B cell (primary cell): ENCODE measurements at regions not wholly inside any gene's neighbourhood (a gene's known extent, or its start where the extent isn't known, plus 50 kb on each side); places are given as distances from the start of the nearest gene placed in this dataset.

Source experiments
- ATAC-seq: fragments of 200-7000 bp; cut with Tn5 transposase; one replicate; pipeline ENCODE4 v1.10.0; 2021; ENCODE audit warnings: low read depth, mild to moderate bottlenecking, moderate number of reproducible peaks, moderate library complexity
- CTCF ChIA-PET: fragments of 350-600 bp; sonication (Branson Sonifier 250); formaldehyde crosslinking; loops from one replicate; lab custom pipeline; 2021; ENCODE audit warnings: antibody characterized with exemption, inconsistent platforms; lab: Charles Lee
- POLR2A ChIA-PET: fragments of 350-600 bp; sonication (Branson Sonifier 250); formaldehyde crosslinking; loops from one replicate; lab custom pipeline; 2021; ENCODE audit warnings: antibody characterized with exemption; lab: Charles Lee
- DNase-seq: peaks from one replicate; pipeline ENCODE4 v3.0.0; 2013
- H2AFZ ChIP-seq: 2 replicates; pipeline ENCODE4 v1.6.1; 2012; ENCODE audit warnings: mild to moderate bottlenecking, low read depth, low read length; ENCODE audit not compliant: insufficient read depth, poor library complexity, severe bottlenecking
- H3K27ac ChIP-seq, 2 donors: 1 replicate in 1 of 2; 2 replicates in 1 of 2; pipeline ENCODE4 v1.5.1; 2012 to 2013; ENCODE audit warnings: low read length in 2 of 2, mild to moderate bottlenecking in 2 of 2, moderate library complexity in 1 of 2
- H3K27me3 ChIP-seq, 4 experiments: fragments of 200-600 bp in 1 of 4; sonication (generic) in 1 of 4; replicated peaks in 1 of 4; 1 replicate in 2 of 4; 2 replicates in 2 of 4; pipeline versions ENCODE4 v1.6.1 to v1.7.0; 2013 to 2016; ENCODE audit warnings: low read length in 3 of 4, mild to moderate bottlenecking in 2 of 4, mixed read lengths in 1 of 4, moderate library complexity in 1 of 4; ENCODE audit not compliant: insufficient read depth in 4 of 4, control insufficient read depth in 3 of 4; ENCODE audit errors: control extremely low read depth in 1 of 4
- H3K36me3 ChIP-seq, 2 experiments: replicated peaks in 1 of 2; 1 replicate in 1 of 2; 2 replicates in 1 of 2; pipeline versions ENCODE4 v1.6.1 to v1.7.1; 2013; ENCODE audit warnings: low read length in 1 of 2; ENCODE audit not compliant: insufficient read depth in 2 of 2, control insufficient read depth in 1 of 2; ENCODE audit errors: control extremely low read depth in 1 of 2, extremely low read depth in 1 of 2
- H3K4me1 ChIP-seq, 2 donors: fragments of 200-600 bp in 1 of 2; sonication (generic) in 1 of 2; 1 replicate in 1 of 2; 2 replicates in 1 of 2; pipeline versions ENCODE4 v1.5.1 to v1.6.1; 2013 to 2017; ENCODE audit warnings: low read length in 2 of 2; ENCODE audit not compliant: control insufficient read depth in 2 of 2, insufficient read depth in 2 of 2
- H3K4me2 ChIP-seq: replicated peaks from 2 replicates; pipeline ENCODE3; 2012; ENCODE audit warnings: mild to moderate bottlenecking, low read depth, low read length; ENCODE audit not compliant: poor library complexity, severe bottlenecking
- H3K4me3 ChIP-seq, 5 experiments: fragments of 200-600 bp in 1 of 5; sonication (generic) in 1 of 5; 1 replicate in 3 of 5; 2 replicates in 2 of 5; pipeline versions ENCODE4 v1.5.1 to v1.7.0; 2011 to 2016; ENCODE audit warnings: low read length in 4 of 5, mild to moderate bottlenecking in 4 of 5, low read depth in 2 of 5, control low read depth in 1 of 5, moderate library complexity in 1 of 5; ENCODE audit not compliant: insufficient read depth in 1 of 5; ENCODE audit errors: control extremely low read depth in 1 of 5, extremely low read depth in 1 of 5
- H3K79me2 ChIP-seq: fragments of 200-600 bp; sonication (generic); one replicate; pipeline ENCODE4 v1.6.0; 2016; ENCODE audit warnings: low read length; ENCODE audit not compliant: control insufficient read depth, insufficient read depth
- H3K9ac ChIP-seq: fragments of 200-600 bp; sonication (generic); 2 replicates; pipeline ENCODE4 v1.6.1; 2017; ENCODE audit warnings: mild to moderate bottlenecking, low read length, moderate library complexity
- H3K9me3 ChIP-seq, 3 donors: one replicate each; pipeline versions ENCODE4 v1.6.1 to v1.7.1; 2013; ENCODE audit warnings: low read length in 2 of 3; ENCODE audit not compliant: control insufficient read depth in 2 of 3, insufficient read depth in 1 of 3; ENCODE audit errors: control extremely low read depth in 1 of 3
- H4K20me1 ChIP-seq: 2 replicates; pipeline ENCODE4 v1.6.0; 2012; ENCODE audit warnings: mild to moderate bottlenecking, low read length; ENCODE audit not compliant: insufficient read depth, control insufficient read depth, poor library complexity, severe bottlenecking
- H3K27ac Mint-ChIP-seq: one replicate; pipeline ENCODE4 v1.8.0; 2021; ENCODE audit warnings: mixed read lengths
- H3K27me3 Mint-ChIP-seq: one replicate; pipeline ENCODE4 v1.8.0; 2021; ENCODE audit warnings: mixed read lengths
- H3K4me1 Mint-ChIP-seq: one replicate; pipeline ENCODE4 v1.8.0; 2021; ENCODE audit warnings: mixed read lengths
- H3K4me3 Mint-ChIP-seq: one replicate; pipeline ENCODE4 v1.8.0; 2021; ENCODE audit warnings: mixed read lengths
- H3K9me3 Mint-ChIP-seq: one replicate; pipeline ENCODE4 v1.8.0; 2022; ENCODE audit warnings: mixed read lengths; ENCODE audit not compliant: insufficient read depth
- EZH2 ChIP-seq: IDR thresholded peaks from 2 replicates; pipeline ENCODE4 v1.6.1; 2012; ENCODE audit warnings: borderline replicate concordance, low read depth, mild to moderate bottlenecking, moderate library complexity, low read length; ENCODE audit not compliant: insufficient read depth, poor library complexity, severe bottlenecking
- WGBS: methylation state at CpG from one replicate; pipeline ENCODE4 v1.1.5; 2013; ENCODE audit warnings: missing lambda C conversion rate; ENCODE audit not compliant: insufficient coverage; 5-methylcytosine and 5-hydroxymethylcytosine counted together
- intact Hi-C: fragments of 100-400 bp; cut with micrococcal nuclease; formaldehyde crosslinking; loops from one replicate; pipeline ENCODE4 v1.10.0; 2022
- TF ChIP-seq, protein P1 (sequence below): fragments of 200-600 bp; IDR thresholded peaks from one replicate; pipeline ENCODE4 v1.8.0; 2022; ENCODE audit warnings: antibody characterized with exemption, mild to moderate bottlenecking

DNA sequence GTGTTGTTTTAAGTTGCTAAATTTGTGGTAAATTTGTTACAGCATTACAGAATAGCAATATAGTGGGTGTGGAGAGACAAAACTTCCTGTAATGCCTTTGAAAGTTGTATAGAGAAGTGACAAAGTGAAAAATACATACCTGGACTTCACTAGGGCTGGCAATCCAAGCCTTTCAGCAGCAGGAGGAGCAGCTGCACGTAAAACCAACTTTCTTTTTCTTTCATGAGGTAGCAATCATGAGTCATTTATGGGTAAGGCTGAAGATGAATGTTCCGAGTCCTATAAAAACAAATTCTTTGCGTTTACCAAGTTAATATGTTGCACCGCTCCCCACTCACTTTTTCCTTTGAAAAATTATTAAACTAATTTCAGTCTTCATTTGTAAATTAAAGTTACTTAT lies 1138.2 kb downstream of the TAF11L14 start:
- no peaks in the 10 kb centered on the region for H4K20me1 ChIP-seq
- POLR2A ChIA-PET = no interaction called here
- no peak overlapping the region for H3K9ac ChIP-seq
- Mint-ChIP-seq H3K4me3 (no peak overlapping the region), H3K27ac (no peak overlapping the region), H3K27me3 (no peaks in the 10 kb centered on the region), H3K4me1 (no peaks in the 10 kb centered on the region), H3K9me3 (no peaks in the 10 kb centered on the region)
- H3K4me2 ChIP-seq = no peak overlapping the region
- WGBS = no CpG with 5 or more reads among the region's 4 CpGs
- CTCF ChIA-PET = no interaction called here
- H3K79me2 ChIP-seq = no peaks in the 10 kb centered on the region
- no peak for TF ChIP-seq EZH2
- TF ChIP-seq, protein P1, sequence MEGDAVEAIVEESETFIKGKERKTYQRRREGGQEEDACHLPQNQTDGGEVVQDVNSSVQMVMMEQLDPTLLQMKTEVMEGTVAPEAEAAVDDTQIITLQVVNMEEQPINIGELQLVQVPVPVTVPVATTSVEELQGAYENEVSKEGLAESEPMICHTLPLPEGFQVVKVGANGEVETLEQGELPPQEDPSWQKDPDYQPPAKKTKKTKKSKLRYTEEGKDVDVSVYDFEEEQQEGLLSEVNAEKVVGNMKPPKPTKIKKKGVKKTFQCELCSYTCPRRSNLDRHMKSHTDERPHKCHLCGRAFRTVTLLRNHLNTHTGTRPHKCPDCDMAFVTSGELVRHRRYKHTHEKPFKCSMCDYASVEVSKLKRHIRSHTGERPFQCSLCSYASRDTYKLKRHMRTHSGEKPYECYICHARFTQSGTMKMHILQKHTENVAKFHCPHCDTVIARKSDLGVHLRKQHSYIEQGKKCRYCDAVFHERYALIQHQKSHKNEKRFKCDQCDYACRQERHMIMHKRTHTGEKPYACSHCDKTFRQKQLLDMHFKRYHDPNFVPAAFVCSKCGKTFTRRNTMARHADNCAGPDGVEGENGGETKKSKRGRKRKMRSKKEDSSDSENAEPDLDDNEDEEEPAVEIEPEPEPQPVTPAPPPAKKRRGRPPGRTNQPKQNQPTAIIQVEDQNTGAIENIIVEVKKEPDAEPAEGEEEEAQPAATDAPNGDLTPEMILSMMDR = no peak
- ATAC-seq (no peak), DNase-seq (no peak)
- H3K27ac ChIP-seq = no peak overlapping the region
- intact Hi-C loops = no loop called here
- no peaks in the 10 kb centered on the region for H3K9me3 ChIP-seq
- H3K4me1 ChIP-seq = no peaks in the 10 kb centered on the region
- H3K27me3 ChIP-seq = no peaks in the 10 kb centered on the region
- no peak overlapping the region for H3K4me3 ChIP-seq
- no peaks in the 10 kb centered on the region for H3K36me3 ChIP-seq
- H2AFZ ChIP-seq = no peak overlapping the region

GRCh38 chr5:18778225-18778624 lies 1144.0 kb downstream of the TAF11L14 start:
- Histone ChIP-seq H3K9ac (no peak overlapping the region), H3K4me1 (no peaks in the 10 kb centered on the region), H2AFZ (no peak overlapping the region), H3K27ac (no peak overlapping the region), H3K79me2 (no peaks in the 10 kb centered on the region), H3K4me2 (no peak overlapping the region), H4K20me1 (no peaks in the 10 kb centered on the region), H3K36me3 (no peaks in the 10 kb centered on the region), H3K27me3 (no peaks in the 10 kb centered on the region), H3K4me3 (no peak overlapping the region), H3K9me3 (no peaks in the 10 kb centered on the region)
- Mint-ChIP-seq H3K27ac (no peak overlapping the region), H3K27me3 (no peaks in the 10 kb centered on the region), H3K4me3 (no peak overlapping the region), H3K9me3 (peaks cover 3% of the 10 kb centered on the region), H3K4me1 (no peaks in the 10 kb centered on the region)
- ChIA-PET CTCF (no interaction called here), POLR2A (no interaction called here)
- intact Hi-C loops = no loop called here
- no CpG with 5 or more reads among the region's 1 CpG for WGBS
- TF ChIP-seq, protein P1 = no peak
- ATAC-seq (no peak), DNase-seq (no peak)
